Nephron (organoid): ENCODE measurements at regions not wholly inside any gene's neighbourhood (a gene's known extent, or its start where the extent isn't known, plus 50 kb on each side); places are given as distances from the start of the nearest gene placed in this dataset.

Experiments
- H3K27ac Mint-ChIP-seq, 3 experiments: 2 replicates each; pipeline ENCODE4 v1.8.0; 2020; ENCODE audit warnings: mixed read lengths in 3 of 3, mild to moderate bottlenecking in 2 of 3, moderate library complexity in 1 of 3
- H3K27me3 Mint-ChIP-seq: 2 replicates; pipeline ENCODE4 v1.8.0; 2021; ENCODE audit warnings: low read depth, mild to moderate bottlenecking, moderate library complexity, mixed read lengths
- H3K36me3 Mint-ChIP-seq: 2 replicates; pipeline ENCODE4 v1.8.0; 2020; ENCODE audit warnings: low read depth, mixed read lengths
- H3K4me1 Mint-ChIP-seq: 2 replicates; pipeline ENCODE4 v1.8.0; 2020; ENCODE audit warnings: mixed read lengths
- H3K4me3 Mint-ChIP-seq, 3 experiments: 2 replicates each; pipeline ENCODE4 v1.8.0; 2020; ENCODE audit warnings: mild to moderate bottlenecking in 3 of 3, mixed read lengths in 3 of 3, moderate library complexity in 2 of 3
- H3K9me3 Mint-ChIP-seq: 2 replicates; pipeline ENCODE4 v1.8.0; 2020; ENCODE audit warnings: mixed read lengths
- CTCF ChIP-seq, 3 experiments: fragments of 200-600 bp; sonication (generic); IDR thresholded peaks; one replicate each; pipeline ENCODE4 v1.5.0; 2021; ENCODE audit warnings: antibody characterized with exemption in 3 of 3; ENCODE audit not compliant: unreplicated experiment in 3 of 3

GRCh38 chr13:62130062-62130970 lies 714.7 kb upstream of the PCDH20 start:
- Mint-ChIP-seq H3K27me3 (peaks cover 3% of the 10 kb centered on the region), H3K4me3 (no peak overlapping the region), H3K4me1 (no peaks in the 10 kb centered on the region), H3K9me3 (peaks cover 2% of the 10 kb centered on the region), H3K36me3 (no peaks in the 10 kb centered on the region), H3K27ac (peak overlapping the region in 1 of 3 experiments; percentile 78)
- TF ChIP-seq CTCF (IDR thresholded peaks at IDR 0.05; ENCODE audit: unreplicated experiment in 3 of 3): no peak

- Mint-ChIP-seq H3K27me3 (peaks cover 3% of the 10 kb centered on the region), H3K4me3 (no peak overlapping the region), H3K36me3 (no peaks in the 10 kb centered on the region), H3K4me1 (no peaks in the 10 kb centered on the region), H3K27ac (peak overlapping the region in 1 of 3 experiments; percentile 37), H3K9me3 (peaks cover 2% of the 10 kb centered on the region)
- no peak for TF ChIP-seq CTCF (IDR thresholded peaks at IDR 0.05; ENCODE audit: unreplicated experiment in 3 of 3)
Observed at GRCh38 chr13:62129000-62129551, 713.4 kb upstream of the PCDH20 start.

- no peak for TF ChIP-seq CTCF (IDR thresholded peaks at IDR 0.05; ENCODE audit: unreplicated experiment in 3 of 3)
- Mint-ChIP-seq H3K36me3 (no peaks in the 10 kb centered on the region), H3K4me1 (no peaks in the 10 kb centered on the region), H3K9me3 (peaks cover 2% of the 10 kb centered on the region), H3K4me3 (no peak overlapping the region), H3K27me3 (peaks cover 3% of the 10 kb centered on the region), H3K27ac (no peak overlapping the region)
Observed at GRCh38 chr13:62126400-62126799, 710.8 kb upstream of the PCDH20 start.

- TF ChIP-seq CTCF (IDR thresholded peaks at IDR 0.05; ENCODE audit: unreplicated experiment in 3 of 3): no peak
- H3K4me1 Mint-ChIP-seq: peaks cover under 1% of the 10 kb centered on the region
- H3K36me3 Mint-ChIP-seq: no peaks in the 10 kb centered on the region
- H3K9me3 Mint-ChIP-seq: no peaks in the 10 kb centered on the region
- H3K27me3 Mint-ChIP-seq: peaks cover 3% of the 10 kb centered on the region
- H3K27ac Mint-ChIP-seq: no peak overlapping the region
- H3K4me3 Mint-ChIP-seq: no peak overlapping the region
Observed at GRCh38 chr13:62125451-62125850, 709.8 kb upstream of the PCDH20 start.

- Mint-ChIP-seq H3K27me3 (peaks cover 3% of the 10 kb centered on the region), H3K27ac (peak overlapping the region in 1 of 3 experiments; percentile 20), H3K4me3 (no peak overlapping the region), H3K9me3 (no peaks in the 10 kb centered on the region), H3K4me1 (peaks cover 13% of the 10 kb centered on the region), H3K36me3 (no peaks in the 10 kb centered on the region)
- TF ChIP-seq CTCF (IDR thresholded peaks at IDR 0.05; ENCODE audit: unreplicated experiment in 3 of 3): no peak
Observed at GRCh38 chr13:62123409-62123808, 707.8 kb upstream of the PCDH20 start.
